Endothelial cell of hepatic sinusoid (primary cell): ENCODE measurements at regions not wholly inside any gene's neighbourhood (a gene's known extent, or its start where the extent isn't known, plus 50 kb on each side); places are given as distances from the start of the nearest gene placed in this dataset.
"Not testable (repeated sequence)": the region's sequence is repeated elsewhere in the genome, so short reads cannot be mapped to it uniquely, and the experiment has no call there.

Source experiments
- in situ Hi-C: cut with HindIII; loops from 2 replicates; pipeline ENCODE4 v1.10.0; 2017; ENCODE audit warnings: low sequenced_read_pairs

DNA sequence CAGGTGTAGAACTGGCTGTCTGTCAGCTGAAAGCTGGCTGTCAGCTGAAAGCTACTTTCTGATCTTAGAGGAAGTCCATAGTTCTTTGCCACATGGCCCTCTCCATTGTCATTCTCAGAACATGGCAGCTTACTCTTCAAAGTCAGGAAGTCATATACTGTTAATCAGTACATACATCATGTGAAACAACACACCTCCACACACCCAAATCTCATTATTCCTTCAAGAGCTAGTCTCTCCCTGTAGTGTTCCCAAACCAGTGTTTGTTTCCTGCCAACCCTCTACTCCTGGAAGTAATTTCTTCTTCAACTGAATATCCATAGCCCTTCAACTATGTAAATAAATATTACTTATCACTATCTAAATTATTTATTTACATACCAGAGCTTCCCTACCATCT is 58.9 kb downstream of the OR5AK2 start:
- in situ Hi-C loops: no loop called here

DNA sequence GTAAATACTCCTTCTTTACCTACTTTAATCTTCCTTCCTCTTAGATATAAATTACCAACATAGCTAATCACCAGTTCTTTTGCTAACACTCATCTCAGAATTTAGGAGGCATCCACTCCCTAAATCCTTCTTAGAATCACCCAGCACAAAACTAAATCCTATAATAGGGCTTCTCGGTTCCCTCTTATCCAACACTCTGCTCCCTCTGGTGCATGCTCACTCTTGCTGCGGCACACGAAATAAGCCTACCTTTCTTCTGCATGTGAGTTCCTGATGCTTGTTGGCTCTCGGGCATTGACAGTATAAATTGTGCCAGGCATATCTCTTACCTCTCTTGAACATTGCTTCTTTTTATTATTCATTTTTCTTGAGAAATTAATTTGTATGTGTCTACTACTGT is 61.0 kb downstream of the OR5AK2 start:
- in situ Hi-C loops: no loop called here

GRCh38 chr11:57054817-57055216 is 66.1 kb downstream of the OR5AK2 start:
- in situ Hi-C loops: loop anchor here (5.0 kb wide), 1 partner anchor 38 kb away; no protein-coding TSS in a partner anchor

- in situ Hi-C loops: loop anchor here (5.0 kb wide), 1 partner anchor 38 kb away; no protein-coding TSS in a partner anchor
Measured at GRCh38 chr11:57055744-57056143, 67.0 kb downstream of the OR5AK2 start.

DNA sequence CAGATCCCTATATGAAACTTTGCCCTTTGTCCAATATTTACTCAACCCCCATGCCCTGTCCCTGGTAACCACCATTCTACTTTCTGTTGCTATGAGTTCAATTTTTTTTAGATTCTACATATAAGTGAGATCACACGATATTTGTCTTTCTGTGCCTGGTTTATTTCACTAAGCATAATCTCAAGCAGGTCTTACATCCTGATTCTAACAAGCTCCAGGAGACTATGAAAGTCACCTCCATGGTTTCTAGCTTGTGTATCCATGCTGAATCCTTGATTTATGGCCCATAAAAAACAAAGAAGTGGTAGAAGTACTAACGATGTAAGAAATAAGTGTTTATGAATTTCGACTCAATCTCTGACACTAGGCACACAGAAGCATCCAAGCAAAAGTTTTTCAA is 68.0 kb downstream of the OR5AK2 start:
- in situ Hi-C loops: loop anchor here (5.0 kb wide), 1 partner anchor 39 kb away; no protein-coding TSS in a partner anchor

- in situ Hi-C loops: loop anchor here (5.0 kb wide), 1 partner anchor 40 kb away; no protein-coding TSS in a partner anchor
Measured at GRCh38 chr11:57057561-57057960, 68.8 kb downstream of the OR5AK2 start.

DNA sequence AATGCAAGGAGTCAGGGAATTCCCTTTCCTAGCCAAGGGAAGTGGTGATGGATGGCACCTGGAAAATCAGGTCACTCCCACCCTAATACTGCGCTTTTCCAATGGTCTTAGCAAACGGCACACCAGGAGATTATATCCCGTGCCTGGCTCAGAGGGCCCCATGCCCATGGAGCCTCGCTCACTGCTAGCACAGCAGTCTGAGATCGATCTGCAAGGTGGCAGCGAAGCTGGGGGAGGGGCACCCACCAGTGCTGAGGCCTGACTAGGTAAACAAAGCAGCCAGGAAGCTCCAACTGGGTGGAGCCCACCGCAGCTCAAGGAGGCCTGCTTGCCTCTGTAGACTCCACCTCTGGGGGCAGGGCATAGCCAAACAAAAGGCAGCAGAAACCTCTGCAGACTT is 74.2 kb downstream of the OR5AK2 start:
- in situ Hi-C loops: not testable (repeated sequence)

DNA sequence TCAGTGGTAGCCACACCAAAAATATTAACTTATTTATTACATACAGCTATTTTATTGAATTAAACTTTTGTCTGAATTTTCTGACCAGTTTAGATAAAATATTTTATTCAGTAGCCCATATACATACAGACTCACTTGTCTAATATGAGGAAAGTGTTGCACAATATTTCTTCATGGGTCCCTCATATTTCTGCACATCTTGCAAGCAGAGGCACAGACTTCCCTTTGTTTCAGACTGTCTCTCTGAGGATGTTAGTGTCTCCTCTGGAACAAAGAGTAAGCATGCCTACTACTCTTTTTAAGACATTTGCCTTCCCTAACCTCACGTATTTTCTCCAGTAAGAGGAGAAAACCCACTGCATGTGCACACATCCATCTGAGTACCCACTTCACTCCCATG is 81.2 kb downstream of the OR5AK2 start:
- in situ Hi-C loops: no loop called here

- in situ Hi-C loops: no loop called here
Measured at GRCh38 chr11:57071829-57072228, 83.1 kb downstream of the OR5AK2 start.

GRCh38 chr11:57072640-57073039 is 83.9 kb downstream of the OR5AK2 start:
- in situ Hi-C loops: no loop called here

DNA sequence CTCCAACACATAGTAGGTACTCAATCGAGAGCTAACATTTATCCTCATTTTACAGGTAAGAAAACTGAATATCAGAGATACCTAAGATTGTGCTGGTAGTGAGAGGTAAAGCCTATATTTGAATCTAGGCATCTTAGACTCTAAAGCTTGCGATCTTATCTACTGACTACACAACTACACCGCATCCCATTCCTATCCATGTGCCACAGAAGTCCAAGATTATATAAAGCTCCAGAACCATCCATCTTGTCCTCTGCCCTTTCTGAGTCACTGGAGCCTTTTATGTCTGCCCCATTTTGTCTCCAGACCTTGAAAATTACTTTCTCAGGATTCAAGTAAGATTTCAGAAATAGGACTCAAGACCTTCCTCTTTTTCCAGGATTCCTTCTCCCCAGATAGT is 84.4 kb downstream of the OR5AK2 start:
- in situ Hi-C loops: no loop called here

DNA sequence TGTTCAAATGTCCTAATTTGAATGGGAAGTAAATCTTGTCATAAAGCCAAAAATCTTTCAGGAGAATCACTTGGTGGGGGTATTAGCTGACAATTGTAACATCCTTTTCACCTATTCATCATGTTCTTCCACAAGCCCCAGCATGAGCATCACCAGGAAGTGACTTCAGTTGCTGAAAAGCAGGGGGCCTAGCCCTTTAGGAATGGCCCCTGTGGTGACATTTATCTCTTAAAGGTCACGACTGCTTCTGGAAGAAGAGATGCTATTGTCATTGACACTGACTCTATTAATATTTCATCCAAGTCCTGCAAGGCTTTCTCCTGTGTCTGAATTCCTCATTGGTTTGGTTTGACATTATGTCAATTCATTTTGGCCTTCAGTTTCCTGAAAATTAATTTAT is 92.6 kb downstream of the OR5AK2 start:
- in situ Hi-C loops: no loop called here

DNA sequence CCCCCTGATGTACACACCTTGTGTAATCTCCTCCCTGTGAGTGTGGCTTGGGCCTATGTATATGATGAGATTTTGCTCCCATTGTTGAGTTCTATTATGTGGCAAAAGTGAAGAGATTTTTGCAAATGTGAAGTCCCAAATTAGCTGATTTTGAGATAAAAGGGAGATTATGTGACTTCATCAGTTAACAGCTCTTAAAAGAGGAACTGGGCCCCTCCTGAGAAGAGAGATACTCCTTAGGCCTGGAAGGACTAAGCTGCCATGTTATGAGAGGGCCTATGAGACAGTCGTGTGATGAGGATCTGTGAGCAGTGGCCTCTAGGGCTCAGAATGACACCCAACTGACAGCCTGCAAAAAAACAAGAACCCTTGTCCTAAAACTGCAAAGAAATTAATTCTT is 93.4 kb downstream of the OR5AK2 start:
- in situ Hi-C loops: no loop called here

DNA sequence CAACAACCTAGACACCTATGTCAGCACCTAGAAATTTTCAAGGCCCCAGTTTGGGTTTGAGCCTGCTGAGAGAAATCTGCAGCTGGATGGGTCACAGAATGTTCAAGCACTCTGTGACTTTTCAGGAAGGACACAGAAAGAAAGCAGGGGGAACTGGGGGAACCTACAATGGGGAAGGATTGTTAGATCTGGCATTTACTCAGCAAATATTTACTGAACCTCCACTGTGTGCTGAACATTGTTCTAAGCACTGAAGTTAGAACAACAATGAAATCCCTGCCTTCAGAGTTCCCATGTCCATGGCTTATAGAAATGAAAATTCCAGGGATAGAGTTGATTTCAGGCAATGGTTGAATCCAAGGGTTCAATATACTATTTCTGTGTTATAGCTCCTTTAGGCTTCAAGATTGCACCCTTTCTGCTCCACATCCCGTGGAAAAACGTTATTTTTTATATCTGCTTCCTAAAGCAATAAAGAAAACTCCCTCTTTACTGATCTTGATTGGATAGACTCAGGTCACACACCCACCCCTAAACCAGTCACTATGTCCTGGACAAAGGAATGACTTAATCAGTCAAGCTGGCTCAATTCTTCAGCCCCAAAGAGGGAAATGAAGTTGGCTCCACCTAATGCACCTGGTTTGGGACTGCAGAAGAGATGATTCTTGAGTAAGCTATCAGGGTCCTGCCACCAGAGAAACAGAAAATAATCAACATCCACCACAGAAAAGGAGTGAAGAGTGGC is 95.1 kb downstream of the OR5AK2 start:
- in situ Hi-C loops: no loop called here

GRCh38 chr11:57085611-57086010 is 96.1 kb upstream of the LRRC55 start:
- in situ Hi-C loops: no loop called here

GRCh38 chr11:57087991-57088390 is 93.8 kb upstream of the LRRC55 start:
- in situ Hi-C loops: no loop called here

DNA sequence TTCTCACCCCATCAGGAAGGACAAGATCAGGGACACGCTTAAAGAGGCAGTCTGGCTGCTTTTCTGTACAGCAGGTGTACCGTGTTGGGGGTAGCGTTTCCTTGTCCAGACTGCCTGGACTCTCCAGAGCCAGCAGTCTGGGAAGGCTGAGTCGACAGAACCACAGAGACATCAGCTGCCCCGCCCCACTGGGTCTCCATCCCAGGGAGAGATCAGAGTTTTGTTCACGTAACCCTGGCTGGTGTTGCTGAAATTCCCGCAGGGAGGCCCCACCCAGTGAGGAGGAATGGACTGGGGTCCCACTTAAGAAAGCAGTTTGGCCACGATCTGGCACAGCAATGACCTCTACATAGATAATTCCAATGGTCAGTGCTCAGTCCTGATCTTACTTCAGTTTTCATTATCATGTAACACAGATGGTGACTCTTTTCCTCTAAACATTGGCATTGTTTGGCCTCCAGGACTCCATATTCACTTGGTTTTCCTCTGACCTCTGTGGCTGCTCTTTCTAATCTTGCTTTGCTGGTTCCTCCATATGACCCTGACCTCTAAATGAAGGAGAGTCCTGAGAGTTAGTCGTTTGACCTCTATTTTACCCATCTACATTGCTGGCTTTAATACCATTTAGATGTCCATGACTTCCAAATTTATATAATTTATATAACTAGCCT is 89.6 kb upstream of the LRRC55 start:
- in situ Hi-C loops: no loop called here

DNA sequence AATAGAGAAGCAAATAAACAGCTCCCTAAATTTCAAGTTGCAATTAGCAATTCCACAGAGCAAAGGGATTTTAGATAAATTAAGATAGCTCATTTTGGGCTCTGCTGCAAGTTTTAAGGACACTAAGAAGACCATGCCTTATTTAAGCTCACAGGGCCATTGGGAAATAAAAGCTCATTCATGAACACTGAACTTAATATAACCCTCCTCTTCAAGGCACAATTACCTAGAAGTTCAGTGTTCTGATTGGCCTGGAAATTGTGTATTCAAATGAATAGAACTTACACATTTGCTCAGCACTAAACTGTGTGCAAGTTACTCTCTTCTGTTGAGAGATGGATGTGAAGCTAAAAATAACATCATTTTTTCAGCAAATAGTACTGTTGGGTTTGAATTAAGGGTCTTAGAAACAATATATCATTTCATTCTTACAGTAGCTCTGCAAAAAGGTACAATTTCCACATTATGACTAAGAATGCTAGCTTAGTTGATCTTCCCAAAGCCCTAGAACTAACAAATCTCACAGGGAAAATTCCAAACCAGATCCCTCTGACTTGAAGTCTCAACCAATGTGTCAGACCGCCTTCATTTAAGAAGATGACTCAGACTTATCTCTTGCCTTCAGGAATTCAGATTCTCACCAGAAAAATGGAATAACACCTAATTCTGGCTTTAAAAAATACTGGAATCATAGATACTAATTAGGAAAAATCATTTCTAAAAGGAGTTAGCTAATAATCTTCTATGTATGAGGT is 87.4 kb upstream of the LRRC55 start:
- in situ Hi-C loops: no loop called here

DNA sequence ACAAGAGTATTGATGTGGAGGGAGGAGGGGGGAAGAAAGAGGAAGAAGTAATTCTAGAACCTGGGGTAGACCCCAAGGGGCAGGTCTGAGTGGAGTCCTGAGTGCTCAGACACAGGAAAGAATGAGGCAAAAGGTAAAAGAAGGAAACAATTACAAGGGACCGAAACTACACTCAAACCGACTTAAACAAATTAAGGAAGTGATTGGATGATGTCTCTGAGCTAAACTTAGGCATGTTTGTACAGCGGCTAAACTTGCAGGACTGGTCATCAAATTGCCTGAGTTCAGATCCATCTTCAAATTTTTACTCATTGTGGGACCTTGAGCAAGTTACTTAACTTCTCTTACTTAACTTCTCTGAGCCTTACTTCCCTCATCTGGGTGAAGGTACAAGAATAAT is 86.3 kb upstream of the LRRC55 start:
- in situ Hi-C loops: loop anchor here (5.0 kb wide), 1 partner anchor 78 kb away; no protein-coding TSS in a partner anchor

- in situ Hi-C loops: loop anchor here (5.0 kb wide), 1 partner anchor 79 kb away; no protein-coding TSS in a partner anchor
Measured at GRCh38 chr11:57095896-57096295, 85.9 kb upstream of the LRRC55 start.

GRCh38 chr11:57097149-57097548 is 84.6 kb upstream of the LRRC55 start:
- in situ Hi-C loops: loop anchor here (5.0 kb wide), 1 partner anchor 80 kb away; no protein-coding TSS in a partner anchor
